Nephron (organoid): ENCODE measurements at regions not wholly inside any gene's neighbourhood (a gene's known extent, or its start where the extent isn't known, plus 50 kb on each side); places are given as distances from the start of the nearest gene placed in this dataset.

ENCODE experiments used
- H3K27ac Mint-ChIP-seq, 3 experiments: 2 replicates each; pipeline ENCODE4 v1.8.0; 2020; ENCODE audit warnings: mixed read lengths in 3 of 3, mild to moderate bottlenecking in 2 of 3, moderate library complexity in 1 of 3
- H3K27me3 Mint-ChIP-seq: 2 replicates; pipeline ENCODE4 v1.8.0; 2021; ENCODE audit warnings: low read depth, mild to moderate bottlenecking, moderate library complexity, mixed read lengths
- H3K36me3 Mint-ChIP-seq: 2 replicates; pipeline ENCODE4 v1.8.0; 2020; ENCODE audit warnings: low read depth, mixed read lengths
- H3K4me1 Mint-ChIP-seq: 2 replicates; pipeline ENCODE4 v1.8.0; 2020; ENCODE audit warnings: mixed read lengths
- H3K4me3 Mint-ChIP-seq, 3 experiments: 2 replicates each; pipeline ENCODE4 v1.8.0; 2020; ENCODE audit warnings: mild to moderate bottlenecking in 3 of 3, mixed read lengths in 3 of 3, moderate library complexity in 2 of 3
- H3K9me3 Mint-ChIP-seq: 2 replicates; pipeline ENCODE4 v1.8.0; 2020; ENCODE audit warnings: mixed read lengths
- CTCF ChIP-seq, 3 experiments: fragments of 200-600 bp; sonication (generic); IDR thresholded peaks; one replicate each; pipeline ENCODE4 v1.5.0; 2021; ENCODE audit warnings: antibody characterized with exemption in 3 of 3; ENCODE audit not compliant: unreplicated experiment in 3 of 3

DNA sequence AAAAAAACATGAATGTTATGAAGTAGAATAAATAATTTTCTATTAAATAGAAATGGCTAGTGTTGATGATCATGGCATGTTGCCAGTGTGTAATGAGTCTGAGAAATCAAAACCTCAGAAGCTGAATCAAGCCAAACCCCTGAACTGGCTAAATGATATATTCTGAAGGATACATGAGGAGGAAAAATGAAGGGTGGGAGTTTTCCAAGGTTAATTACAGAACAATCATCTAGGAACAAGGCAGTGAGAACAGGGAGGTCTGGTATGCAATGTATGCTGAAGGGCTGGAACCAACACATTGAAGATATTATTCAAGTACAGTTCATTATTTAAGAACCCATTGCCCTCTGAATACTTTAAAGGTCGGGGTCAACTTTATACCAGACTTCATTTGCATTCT is 309.1 kb upstream of the NRIP1 start:
- TF ChIP-seq CTCF (IDR thresholded peaks at IDR 0.05; ENCODE audit: unreplicated experiment in 3 of 3), result no peak
- H3K4me1 Mint-ChIP-seq, result no peaks in the 10 kb centered on the region
- no peak overlapping the region for H3K4me3 Mint-ChIP-seq
- peak overlapping the region in 2 of 3 experiments; percentile 30 to 80 for H3K27ac Mint-ChIP-seq
- H3K27me3 Mint-ChIP-seq, result no peaks in the 10 kb centered on the region
- H3K36me3 Mint-ChIP-seq, result peaks cover 3% of the 10 kb centered on the region
- peaks cover 6% of the 10 kb centered on the region for H3K9me3 Mint-ChIP-seq

DNA sequence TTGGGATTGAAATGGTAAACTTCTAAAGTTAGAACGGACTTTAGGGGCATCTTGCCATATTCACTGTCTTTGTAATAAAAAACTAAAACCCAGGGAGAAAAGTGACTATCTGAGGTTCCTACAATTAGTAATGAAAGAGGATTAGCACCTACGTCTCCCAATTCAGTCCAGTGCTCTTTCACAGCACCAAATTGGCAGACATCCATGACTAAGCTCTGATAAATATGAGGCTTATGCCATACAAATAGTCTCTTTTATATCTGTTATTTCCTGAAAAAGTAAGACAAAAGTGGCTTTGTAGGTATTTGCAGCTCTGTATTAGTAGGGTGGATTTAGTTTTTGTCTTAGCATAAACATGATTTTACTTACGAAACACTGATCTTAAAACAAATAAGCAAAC is 315.0 kb upstream of the NRIP1 start:
- no peak for TF ChIP-seq CTCF (IDR thresholded peaks at IDR 0.05; ENCODE audit: unreplicated experiment in 3 of 3)
- Mint-ChIP-seq H3K9me3 (peaks cover 8% of the 10 kb centered on the region), H3K27me3 (no peaks in the 10 kb centered on the region), H3K4me1 (no peaks in the 10 kb centered on the region), H3K36me3 (no peaks in the 10 kb centered on the region), H3K4me3 (no peak overlapping the region), H3K27ac (no peak overlapping the region)

GRCh38 chr21:15383588-15383987 is 318.8 kb upstream of the NRIP1 start:
- Mint-ChIP-seq H3K4me3 (no peak overlapping the region), H3K27ac (no peak overlapping the region), H3K4me1 (no peaks in the 10 kb centered on the region), H3K36me3 (peaks cover 11% of the 10 kb centered on the region), H3K27me3 (peaks cover 3% of the 10 kb centered on the region), H3K9me3 (peaks cover 16% of the 10 kb centered on the region)
- TF ChIP-seq CTCF (IDR thresholded peaks at IDR 0.05; ENCODE audit: unreplicated experiment in 3 of 3), result no peak

DNA sequence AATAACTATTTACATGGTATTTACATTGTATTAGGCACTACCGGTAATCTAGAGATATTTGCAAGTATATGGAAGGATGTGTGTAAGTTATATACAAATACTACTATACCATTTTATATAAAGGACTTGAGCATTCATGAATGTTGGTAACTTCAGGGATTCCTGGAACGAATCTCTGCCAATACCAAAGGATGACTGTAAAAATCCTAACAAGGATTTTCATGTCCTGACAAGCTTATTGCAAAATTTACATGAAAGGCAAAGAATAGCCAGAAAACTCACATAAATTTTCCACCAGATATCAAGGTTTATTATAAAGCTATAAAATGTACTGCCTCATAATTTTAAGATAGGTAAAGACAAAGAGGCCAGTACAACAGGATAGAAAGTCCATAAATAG is 325.2 kb upstream of the NRIP1 start:
- H3K4me1 Mint-ChIP-seq, result no peaks in the 10 kb centered on the region
- no peak overlapping the region for H3K27ac Mint-ChIP-seq
- H3K9me3 Mint-ChIP-seq, result peaks cover 16% of the 10 kb centered on the region
- no peak for TF ChIP-seq CTCF (IDR thresholded peaks at IDR 0.05; ENCODE audit: unreplicated experiment in 3 of 3)
- H3K36me3 Mint-ChIP-seq, result peaks cover 11% of the 10 kb centered on the region
- peaks cover 3% of the 10 kb centered on the region for H3K27me3 Mint-ChIP-seq
- H3K4me3 Mint-ChIP-seq, result no peak overlapping the region

- H3K27me3 Mint-ChIP-seq, result no peaks in the 10 kb centered on the region
- no peaks in the 10 kb centered on the region for H3K36me3 Mint-ChIP-seq
- H3K27ac Mint-ChIP-seq, result no peak overlapping the region
- no peak overlapping the region for H3K4me3 Mint-ChIP-seq
- no peak for TF ChIP-seq CTCF (IDR thresholded peaks at IDR 0.05; ENCODE audit: unreplicated experiment in 3 of 3)
- peaks cover 3% of the 10 kb centered on the region for H3K9me3 Mint-ChIP-seq
- H3K4me1 Mint-ChIP-seq, result peaks cover 5% of the 10 kb centered on the region
These were observed 332.5 kb upstream of the NRIP1 start for GRCh38 chr21:15397258-15397657.

DNA sequence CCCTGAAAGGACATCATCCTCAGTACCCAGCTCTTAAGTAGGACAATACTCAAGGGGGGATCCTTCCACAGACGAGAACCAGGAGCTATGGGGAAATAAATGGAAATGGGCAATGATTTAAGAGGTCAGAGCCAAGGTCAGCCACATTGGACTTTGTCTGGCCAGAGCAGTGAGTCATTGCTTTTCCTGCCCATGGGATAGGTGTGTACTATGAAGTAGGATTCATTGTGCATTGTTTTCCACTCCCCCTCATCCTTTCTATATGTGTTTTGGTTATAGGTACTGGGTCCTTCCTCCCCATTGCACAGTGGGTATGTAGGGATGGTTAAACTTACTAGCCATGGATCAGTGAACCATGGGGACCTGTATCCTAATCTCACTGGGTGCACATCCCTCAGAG is 328.9 kb upstream of the USP25 start:
- Mint-ChIP-seq H3K4me1 (peaks cover 5% of the 10 kb centered on the region), H3K27ac (no peak overlapping the region), H3K27me3 (no peaks in the 10 kb centered on the region), H3K4me3 (no peak overlapping the region), H3K36me3 (no peaks in the 10 kb centered on the region), H3K9me3 (peaks cover 7% of the 10 kb centered on the region)
- TF ChIP-seq CTCF (IDR thresholded peaks at IDR 0.05; ENCODE audit: unreplicated experiment in 3 of 3), result no peak
